ENCODE measurements at regions not wholly inside any gene's neighbourhood (a gene's known extent, or its start where the extent isn't known, plus 50 kb on each side); places are given as distances from the start of the nearest gene placed in this dataset.

GRCh38 chr11:104476454-104476853 lies 312.5 kb upstream of the PDGFD start:
- intact Hi-C loops (cut with micrococcal nuclease; ENCODE audit: unreplicated experiment), result no loop called here
- Histone ChIP-seq H3K9me2 (ENCODE audit: insufficient read depth, low read length) (no peaks in the 10 kb centered on the region), H3K4me3 (ENCODE audit: low read depth, low read length, poor library complexity, severe bottlenecking) (no peak overlapping the region), H4K20me1 (ENCODE audit: insufficient read depth, low read length) (no peaks in the 10 kb centered on the region), H2AFZ (ENCODE audit: low read length) (no peak overlapping the region), H3K4me2 (ENCODE audit: low read length) (no peak overlapping the region), H3K4me1 (ENCODE audit: insufficient read depth, low read length, poor library complexity, severe bottlenecking) (no peaks in the 10 kb centered on the region), H3K9me3 (ENCODE audit: low read length) (no peaks in the 10 kb centered on the region), H3K79me2 (ENCODE audit: insufficient read depth, low read depth, low read length) (no peaks in the 10 kb centered on the region), H3K27ac (ENCODE audit: low read depth, low read length, poor library complexity, severe bottlenecking) (no peak overlapping the region), H3K36me3 (ENCODE audit: insufficient read depth, low read length) (no peaks in the 10 kb centered on the region)
- CTCF ChIA-PET (ENCODE audit: unreplicated experiment), result no interaction called here
- TF ChIP-seq CTCF (conservative IDR thresholded peaks at IDR 0.05; ENCODE audit: low read length) (no peak), EZH2phosphoT487 (IDR thresholded peaks at IDR 0.05; ENCODE audit: borderline replicate concordance, low read depth, low read length) (no peak)
- no peak for DNase-seq (ENCODE audit: low spot score)
- POLR2A ChIA-PET, result interaction anchor here (0.7 to 1.4 kb wide), 2 partner anchors 28 to 128 kb away, joined by 4 to 5 read pairs; no protein-coding TSS in a partner anchor
- BruUV-seq (replicated peaks), result no TSS peak

- intact Hi-C loops (cut with micrococcal nuclease; ENCODE audit: unreplicated experiment), result no loop called here
- CTCF ChIA-PET (ENCODE audit: unreplicated experiment), result no interaction called here
- POLR2A ChIA-PET, result no interaction called here
- Histone ChIP-seq H3K9me3 (ENCODE audit: low read length) (no peaks in the 10 kb centered on the region), H3K4me2 (ENCODE audit: low read length) (no peak overlapping the region), H3K27ac (ENCODE audit: low read depth, low read length, poor library complexity, severe bottlenecking) (no peak overlapping the region), H3K9me2 (ENCODE audit: insufficient read depth, low read length) (no peaks in the 10 kb centered on the region), H2AFZ (ENCODE audit: low read length) (no peak overlapping the region), H3K4me1 (ENCODE audit: insufficient read depth, low read length, poor library complexity, severe bottlenecking) (no peaks in the 10 kb centered on the region), H3K79me2 (ENCODE audit: insufficient read depth, low read depth, low read length) (no peaks in the 10 kb centered on the region), H3K4me3 (ENCODE audit: low read depth, low read length, poor library complexity, severe bottlenecking) (no peak overlapping the region), H4K20me1 (ENCODE audit: insufficient read depth, low read length) (no peaks in the 10 kb centered on the region), H3K36me3 (ENCODE audit: insufficient read depth, low read length) (no peaks in the 10 kb centered on the region)
- TF ChIP-seq EZH2phosphoT487 (IDR thresholded peaks at IDR 0.05; ENCODE audit: borderline replicate concordance, low read depth, low read length) (no peak), CTCF (conservative IDR thresholded peaks at IDR 0.05; ENCODE audit: low read length) (no peak)
- BruUV-seq (replicated peaks), result no TSS peak
- no peak for DNase-seq (ENCODE audit: low spot score)
These were observed 303.5 kb upstream of the PDGFD start for GRCh38 chr11:104467404-104467803.

- intact Hi-C loops (cut with micrococcal nuclease; ENCODE audit: unreplicated experiment), result no loop called here
- no peak for DNase-seq (ENCODE audit: low spot score)
- H3K4me1 ChIP-seq (ENCODE audit: insufficient read depth, low read length, poor library complexity, severe bottlenecking), result no peaks in the 10 kb centered on the region
- BruUV-seq (replicated peaks), result no TSS peak
- ChIA-PET CTCF (ENCODE audit: unreplicated experiment) (no interaction called here), POLR2A (no interaction called here)
- no peaks in the 10 kb centered on the region for H3K9me3 ChIP-seq (ENCODE audit: low read length)
- H3K4me2 ChIP-seq (ENCODE audit: low read length), result no peak overlapping the region
- no peaks in the 10 kb centered on the region for H3K9me2 ChIP-seq (ENCODE audit: insufficient read depth, low read length)
- H3K36me3 ChIP-seq (ENCODE audit: insufficient read depth, low read length), result no peaks in the 10 kb centered on the region
- no peaks in the 10 kb centered on the region for H3K79me2 ChIP-seq (ENCODE audit: insufficient read depth, low read depth, low read length)
- no peaks in the 10 kb centered on the region for H4K20me1 ChIP-seq (ENCODE audit: insufficient read depth, low read length)
- no peak overlapping the region for H3K27ac ChIP-seq (ENCODE audit: low read depth, low read length, poor library complexity, severe bottlenecking)
- H2AFZ ChIP-seq (ENCODE audit: low read length), result no peak overlapping the region
- TF ChIP-seq EZH2phosphoT487 (IDR thresholded peaks at IDR 0.05; ENCODE audit: borderline replicate concordance, low read depth, low read length) (no peak), CTCF (conservative IDR thresholded peaks at IDR 0.05; ENCODE audit: low read length) (no peak)
- no peak overlapping the region for H3K4me3 ChIP-seq (ENCODE audit: low read depth, low read length, poor library complexity, severe bottlenecking)
These were observed 301.4 kb upstream of the PDGFD start for GRCh38 chr11:104465321-104465720.
